Erythroblast (primary cell): ENCODE measurements at regions not wholly inside any gene's neighbourhood (a gene's known extent, or its start where the extent isn't known, plus 50 kb on each side); places are given as distances from the start of the nearest gene placed in this dataset.

Experiments
- GATA1 ChIP-seq: IDR thresholded peaks from 2 replicates; pipeline ENCODE4 v1.6.1; 2011; ENCODE audit warnings: low read depth, mild to moderate bottlenecking, control low read depth, low read length, moderate library complexity
- POLR2A ChIP-seq: IDR thresholded peaks from 2 replicates; pipeline ENCODE4 v1.6.1; 2011; ENCODE audit warnings: mild to moderate bottlenecking, low read length

GRCh38 chr10:120285408-120285807, 171.6 kb upstream of the PLPP4 start:
- no peak for TF ChIP-seq POLR2A
- no peak for TF ChIP-seq GATA1
